LNCaP clone FGC (cell line): ENCODE measurements at regions not wholly inside any gene's neighbourhood (a gene's known extent, or its start where the extent isn't known, plus 50 kb on each side); places are given as distances from the start of the nearest gene placed in this dataset.

Experiments used
- DNase-seq: peaks from one replicate; pipeline ENCODE4 v3.0.0-alpha.2; 2011; ENCODE audit warnings: low read depth
- H3K4me3 ChIP-seq: 2 replicates; pipeline ENCODE4 v1.5.1; 2011; ENCODE audit warnings: mild to moderate bottlenecking, low read depth, low read length, control low read depth
- CTCF ChIP-seq: IDR thresholded peaks from 2 replicates; pipeline ENCODE4 v1.5.1; 2012; ENCODE audit warnings: mild to moderate bottlenecking; ENCODE audit not compliant: control insufficient read depth, insufficient read depth; ENCODE audit errors: extremely low read depth

GRCh38 chr16:16833165-16833564, 454.2 kb downstream of the NPIPA7 start:
- DNase-seq, result no peak
- TF ChIP-seq CTCF, result no peak
- H3K4me3 ChIP-seq, result no peak overlapping the region

- no peak for DNase-seq
- TF ChIP-seq CTCF, result no peak
- H3K4me3 ChIP-seq, result no peak overlapping the region
These were observed 471.3 kb downstream of the NPIPA7 start for GRCh38 chr16:16850274-16850673.

- H3K4me3 ChIP-seq, result no peak overlapping the region
- no peak for DNase-seq
- no peak for TF ChIP-seq CTCF
These were observed 478.1 kb downstream of the NPIPA7 start for GRCh38 chr16:16857012-16857411.

GRCh38 chr16:16857603-16858283, 478.8 kb downstream of the NPIPA7 start:
- no peak overlapping the region for H3K4me3 ChIP-seq
- TF ChIP-seq CTCF, result no peak
- DNase-seq, result no peak

GRCh38 chr16:16861546-16861945, 482.6 kb downstream of the NPIPA7 start:
- TF ChIP-seq CTCF, result peak; percentile 69
- no peak overlapping the region for H3K4me3 ChIP-seq
- DNase-seq, result peak; percentile 6

- TF ChIP-seq CTCF, result no peak
These were observed 484.7 kb downstream of the NPIPA7 start for GRCh38 chr16:16863672-16864071.

GRCh38 chr16:16864536-16864935, 485.6 kb downstream of the NPIPA7 start:
- H3K4me3 ChIP-seq, result no peak overlapping the region
- TF ChIP-seq CTCF, result no peak
- no peak for DNase-seq

More at GRCh38 chr16:16863672-16864071, 484.7 kb downstream of the NPIPA7 start:
- DNase-seq, result no peak
- no peak overlapping the region for H3K4me3 ChIP-seq
